Endothelial cell of umbilical vein (primary cell): ENCODE measurements at regions not wholly inside any gene's neighbourhood (a gene's known extent, or its start where the extent isn't known, plus 50 kb on each side); places are given as distances from the start of the nearest gene placed in this dataset.
A peak's percentile ranks its signal among the peaks of the same experiment; 100 is the strongest.

Experiments
- BruUV-seq: library from RNA; stranded (reverse); fragments of 400-500 nt; replicated peaks from 2 replicates; lab custom pipeline; 2021; lab: Mats Ljungman, UMichigan
- CTCF ChIA-PET: fragments of 300-600, 350-600 bp; sonication (Branson Sonifier 250); formaldehyde crosslinking; loops from one replicate; lab custom pipeline; 2021; ENCODE audit warnings: antibody characterized with exemption, inconsistent platforms; lab: Charles Lee
- POLR2A ChIA-PET: fragments of 300-600, 350-600 bp; sonication (Branson Sonifier 250); formaldehyde crosslinking; loops from one replicate; lab custom pipeline; 2021; ENCODE audit warnings: antibody characterized with exemption, inconsistent platforms; lab: Charles Lee
- DNase-seq: peaks from one replicate; pipeline ENCODE4 v3.0.0-alpha.2; 2011; ENCODE audit warnings: low read depth, low spot score
- FAIRE-seq: peaks from 2 replicates; lab custom pipeline; 2011; peaks lifted over from hg19 to GRCh38; lab: Jason Lieb, UNC
- H2AFZ ChIP-seq: 2 replicates; pipeline ENCODE4 v1.6.0; 2012; ENCODE audit warnings: low read depth, low read length, control low read depth, inconsistent platforms
- H3K27ac ChIP-seq: 2 replicates; pipeline ENCODE4 v1.5.1; 2011; ENCODE audit warnings: low read depth, mild to moderate bottlenecking, control low read depth, low read length, moderate library complexity; ENCODE audit not compliant: insufficient read depth
- H3K27me3 ChIP-seq, 2 experiments: 2 replicates each; pipeline versions ENCODE4 v1.6.0 to v1.6.1; 2011; ENCODE audit warnings: low read length in 2 of 2, mixed read lengths in 1 of 2; ENCODE audit not compliant: control insufficient read depth in 2 of 2, insufficient read depth in 2 of 2
- H3K36me3 ChIP-seq, 2 experiments: 2 replicates in 1 of 2; 3 replicates in 1 of 2; pipeline ENCODE4 v1.5.1; 2011; ENCODE audit warnings: low read length in 2 of 2, mild to moderate bottlenecking in 1 of 2, moderate library complexity in 1 of 2; ENCODE audit not compliant: control insufficient read depth in 2 of 2, insufficient read depth in 2 of 2; ENCODE audit errors: extremely low read depth in 1 of 2
- H3K4me1 ChIP-seq: 3 replicates; pipeline ENCODE4 v1.5.1; 2011; ENCODE audit warnings: mild to moderate bottlenecking, low read length; ENCODE audit not compliant: control insufficient read depth, insufficient read depth; ENCODE audit errors: extremely low read depth
- H3K4me2 ChIP-seq: 2 replicates; pipeline ENCODE4 v1.6.1; 2011; ENCODE audit warnings: low read length, control low read depth, mixed read lengths; ENCODE audit not compliant: insufficient read depth
- H3K4me3 ChIP-seq, 3 experiments: fragments of 200-600 bp in 1 of 3; sonication (generic), shearing (Covaris generic) in 1 of 3; replicated peaks in 1 of 3; 2 replicates each; pipeline ENCODE4 v1.5.1; 2011 to 2016; ENCODE audit warnings: control low read depth in 3 of 3, low read length in 3 of 3, mild to moderate bottlenecking in 2 of 3, inconsistent platforms in 1 of 3, low read depth in 1 of 3, moderate library complexity in 1 of 3; ENCODE audit not compliant: insufficient read depth in 1 of 3
- H3K79me2 ChIP-seq: 2 replicates; pipeline ENCODE4 v1.6.0; 2012; ENCODE audit warnings: low read length, inconsistent platforms; ENCODE audit not compliant: control insufficient read depth, insufficient read depth
- H3K9ac ChIP-seq: replicated peaks from 2 replicates; pipeline ENCODE3; 2011; ENCODE audit warnings: low read length, control low read depth; ENCODE audit not compliant: insufficient read depth; ENCODE audit errors: extremely low read depth
- H3K9me1 ChIP-seq: replicated peaks from 3 replicates; pipeline ENCODE4 v1.6.0; 2011; ENCODE audit warnings: mild to moderate bottlenecking, low read length; ENCODE audit not compliant: control insufficient read depth, insufficient read depth; ENCODE audit errors: extremely low read depth
- H3K9me3 ChIP-seq: replicated peaks from 2 replicates; pipeline ENCODE4 v1.5.1; 2012; ENCODE audit warnings: low read length, inconsistent platforms; ENCODE audit not compliant: control insufficient read depth, insufficient read depth
- H4K20me1 ChIP-seq: replicated peaks from 2 replicates; pipeline ENCODE3; 2011; ENCODE audit warnings: mild to moderate bottlenecking, low read length; ENCODE audit not compliant: control insufficient read depth, insufficient read depth; ENCODE audit errors: extremely low read depth
- EZH2 ChIP-seq: IDR thresholded peaks from 2 replicates; pipeline ENCODE4 v1.6.1; 2012; ENCODE audit warnings: borderline replicate concordance, low read depth, mild to moderate bottlenecking, moderate library complexity, low read length, inconsistent platforms; ENCODE audit not compliant: severe bottlenecking
- FOS ChIP-seq: IDR thresholded peaks from 2 replicates; pipeline ENCODE4 v1.6.1; 2011; ENCODE audit warnings: mild to moderate bottlenecking, low read length, moderate library complexity, borderline replicate concordance; ENCODE audit not compliant: insufficient read depth
- GATA2 ChIP-seq: IDR thresholded peaks from 2 replicates; pipeline ENCODE4 v1.7.0; 2011; ENCODE audit warnings: low read depth, mild to moderate bottlenecking, moderate library complexity, mixed read lengths, low read length; ENCODE audit not compliant: insufficient read length, insufficient read depth
- JUN ChIP-seq: IDR thresholded peaks from 2 replicates; pipeline ENCODE4 v1.6.1; 2011; ENCODE audit warnings: borderline replicate concordance, low read depth; ENCODE audit not compliant: insufficient read length, insufficient read depth
- MYC ChIP-seq: IDR thresholded peaks from one replicate; pipeline ENCODE4 v1.6.1; 2011; ENCODE audit warnings: mild to moderate bottlenecking, low read depth, low read length
- POLR2A ChIP-seq: IDR thresholded peaks from 2 replicates; pipeline ENCODE4 v1.6.1; 2012; ENCODE audit warnings: low read depth, mild to moderate bottlenecking, control low read depth, low read length
- POLR2AphosphoS5 ChIP-seq: IDR thresholded peaks from 2 replicates; pipeline ENCODE4 v1.6.1; 2012; ENCODE audit warnings: low read depth, mild to moderate bottlenecking, control low read depth, low read length, moderate library complexity; ENCODE audit not compliant: insufficient read depth
- dilution Hi-C: fragments of 300-500 bp; cut with MboI; formaldehyde crosslinking; loops from one replicate; pipeline ENCODE4 v1.15.0; 2019; ENCODE audit warnings: low sequenced_read_pairs; ENCODE audit not compliant: extremely low pct_ligation_motif_present
- intact Hi-C: fragments of 100-400 bp; cut with micrococcal nuclease; formaldehyde crosslinking; loops from one replicate; pipeline ENCODE4 v1.10.0; 2022
- TF ChIP-seq, protein P1 (sequence below): IDR thresholded peaks from 2 replicates; pipeline ENCODE4 v1.6.1; 2011; ENCODE audit not compliant: insufficient read depth, insufficient read length
- TF ChIP-seq, protein P2 (sequence below), 2 donors: IDR thresholded peaks; 1 replicate in 1 of 2; 2 replicates in 1 of 2; pipeline ENCODE4 v1.5.1; 2011; ENCODE audit warnings: low read length in 2 of 2, mild to moderate bottlenecking in 2 of 2, moderate library complexity in 2 of 2, control low read depth in 1 of 2, inconsistent platforms in 1 of 2, low read depth in 1 of 2; ENCODE audit not compliant: insufficient read depth in 1 of 2; ENCODE audit errors: extremely low read depth in 1 of 2

DNA sequence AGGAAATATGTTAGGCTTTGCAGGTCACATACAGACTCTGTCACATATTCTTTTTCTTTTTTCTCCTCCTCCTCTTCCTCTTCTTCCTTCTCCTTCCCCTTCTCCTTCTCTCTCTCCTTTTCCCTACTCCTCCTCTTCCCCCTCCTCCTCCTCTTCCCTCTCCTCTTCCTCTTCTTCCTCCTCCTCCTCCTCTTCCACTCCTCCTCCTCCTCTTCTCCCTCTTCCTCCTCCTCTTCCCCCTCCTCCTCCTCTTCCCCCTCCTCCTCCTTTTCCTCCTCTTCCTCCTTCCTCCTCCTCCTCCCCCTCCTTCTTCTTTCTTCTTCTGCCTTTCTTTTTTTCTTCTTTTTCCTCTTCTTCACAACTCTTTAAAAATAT is 159.8 kb downstream of the KIF20B start:
- TF ChIP-seq POLR2A, result no peak
- no peak for TF ChIP-seq JUN
- TF ChIP-seq, protein P1, sequence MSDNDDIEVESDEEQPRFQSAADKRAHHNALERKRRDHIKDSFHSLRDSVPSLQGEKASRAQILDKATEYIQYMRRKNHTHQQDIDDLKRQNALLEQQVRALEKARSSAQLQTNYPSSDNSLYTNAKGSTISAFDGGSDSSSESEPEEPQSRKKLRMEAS, result no peak
- no peak for TF ChIP-seq EZH2
- no peak for TF ChIP-seq FOS
- TF ChIP-seq GATA2, result no peak
- TF ChIP-seq, protein P2, sequence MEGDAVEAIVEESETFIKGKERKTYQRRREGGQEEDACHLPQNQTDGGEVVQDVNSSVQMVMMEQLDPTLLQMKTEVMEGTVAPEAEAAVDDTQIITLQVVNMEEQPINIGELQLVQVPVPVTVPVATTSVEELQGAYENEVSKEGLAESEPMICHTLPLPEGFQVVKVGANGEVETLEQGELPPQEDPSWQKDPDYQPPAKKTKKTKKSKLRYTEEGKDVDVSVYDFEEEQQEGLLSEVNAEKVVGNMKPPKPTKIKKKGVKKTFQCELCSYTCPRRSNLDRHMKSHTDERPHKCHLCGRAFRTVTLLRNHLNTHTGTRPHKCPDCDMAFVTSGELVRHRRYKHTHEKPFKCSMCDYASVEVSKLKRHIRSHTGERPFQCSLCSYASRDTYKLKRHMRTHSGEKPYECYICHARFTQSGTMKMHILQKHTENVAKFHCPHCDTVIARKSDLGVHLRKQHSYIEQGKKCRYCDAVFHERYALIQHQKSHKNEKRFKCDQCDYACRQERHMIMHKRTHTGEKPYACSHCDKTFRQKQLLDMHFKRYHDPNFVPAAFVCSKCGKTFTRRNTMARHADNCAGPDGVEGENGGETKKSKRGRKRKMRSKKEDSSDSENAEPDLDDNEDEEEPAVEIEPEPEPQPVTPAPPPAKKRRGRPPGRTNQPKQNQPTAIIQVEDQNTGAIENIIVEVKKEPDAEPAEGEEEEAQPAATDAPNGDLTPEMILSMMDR (IDR thresholded peaks at IDR 0.05; ENCODE audit: extremely low read depth in 1 of 2, insufficient read depth in 1 of 2, low read depth in 1 of 2, low read length in 2 of 2), result no peak
- no peak for TF ChIP-seq MYC
- TF ChIP-seq POLR2AphosphoS5, result no peak
- no peak for FAIRE-seq
- H3K79me2 ChIP-seq, result no peaks in the 10 kb centered on the region
- H3K9me1 ChIP-seq, result no peaks in the 10 kb centered on the region
- H3K9ac ChIP-seq, result no peak overlapping the region
- dilution Hi-C loops, result no loop called here
- H3K4me3 ChIP-seq, result no peak overlapping the region
- no peaks in the 10 kb centered on the region for H3K36me3 ChIP-seq
- H4K20me1 ChIP-seq, result no peaks in the 10 kb centered on the region
- no TSS peak for BruUV-seq
- no peak overlapping the region for H3K27ac ChIP-seq
- H3K9me3 ChIP-seq, result no peaks in the 10 kb centered on the region
- H3K4me1 ChIP-seq, result no peaks in the 10 kb centered on the region
- H3K4me2 ChIP-seq, result peak overlapping the region; percentile 9
- intact Hi-C loops, result no loop called here
- DNase-seq, result no peak
- CTCF ChIA-PET, result no interaction called here
- peak overlapping the region; percentile 48 for H2AFZ ChIP-seq
- POLR2A ChIA-PET, result no interaction called here
- H3K27me3 ChIP-seq, result peaks cover 0 to 2% of the 10 kb centered on the region in 2 experiments
